ENCODE measurements at regions not wholly inside any gene's neighbourhood (a gene's known extent, or its start where the extent isn't known, plus 50 kb on each side); places are given as distances from the start of the nearest gene placed in this dataset.
A peak's percentile ranks its signal among the peaks of the same experiment; 100 is the strongest.

DNA sequence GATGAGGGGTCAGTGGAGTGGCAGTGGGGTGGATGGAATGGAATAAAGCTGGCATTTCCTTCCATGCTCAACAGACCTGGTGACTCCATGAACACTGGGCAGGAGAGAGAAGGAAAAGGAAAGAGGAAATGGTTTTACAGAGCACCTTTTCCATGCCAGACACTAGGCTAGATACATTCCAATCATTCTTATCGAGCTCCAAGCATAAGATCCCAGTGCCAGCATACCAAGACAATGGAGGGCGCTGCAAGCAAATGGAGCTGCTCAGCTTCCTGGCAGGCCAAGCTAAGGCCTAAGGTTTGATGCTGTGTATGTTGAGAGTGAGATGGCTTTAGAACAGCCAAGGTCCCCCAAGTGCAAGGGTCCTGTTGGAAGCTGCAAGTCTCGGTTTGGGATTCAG is 113.2 kb downstream of the HSPH1 start:
- no peak for DNase-seq

DNA sequence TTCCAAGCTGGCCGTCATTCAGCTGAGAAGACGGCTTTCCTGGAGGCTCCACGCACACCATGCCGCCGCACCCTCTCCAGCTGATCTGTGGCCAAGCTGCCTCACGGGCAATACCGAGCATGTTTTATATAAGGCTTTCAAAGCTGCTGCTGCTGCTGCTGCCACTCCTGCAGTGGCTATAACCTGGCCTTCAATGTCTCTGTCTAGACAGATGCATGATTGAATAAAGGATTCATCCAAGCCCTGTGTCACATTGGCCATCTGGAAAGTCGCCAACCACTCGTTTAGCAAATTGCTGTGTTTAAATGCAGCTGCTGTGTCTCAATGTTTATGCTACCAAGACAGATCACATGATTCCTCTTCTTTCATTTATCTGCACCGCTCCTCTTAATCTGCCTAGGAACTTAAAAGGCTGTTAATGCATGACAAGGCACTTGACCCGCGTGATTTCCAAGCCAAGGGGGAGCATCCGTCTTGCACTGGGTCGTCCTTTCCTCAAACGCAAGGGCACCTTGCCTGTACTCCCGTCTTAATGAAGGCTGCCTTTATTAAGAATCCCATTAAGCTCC is 114.3 kb downstream of the TEX26 start:
- no peak for DNase-seq

DNA sequence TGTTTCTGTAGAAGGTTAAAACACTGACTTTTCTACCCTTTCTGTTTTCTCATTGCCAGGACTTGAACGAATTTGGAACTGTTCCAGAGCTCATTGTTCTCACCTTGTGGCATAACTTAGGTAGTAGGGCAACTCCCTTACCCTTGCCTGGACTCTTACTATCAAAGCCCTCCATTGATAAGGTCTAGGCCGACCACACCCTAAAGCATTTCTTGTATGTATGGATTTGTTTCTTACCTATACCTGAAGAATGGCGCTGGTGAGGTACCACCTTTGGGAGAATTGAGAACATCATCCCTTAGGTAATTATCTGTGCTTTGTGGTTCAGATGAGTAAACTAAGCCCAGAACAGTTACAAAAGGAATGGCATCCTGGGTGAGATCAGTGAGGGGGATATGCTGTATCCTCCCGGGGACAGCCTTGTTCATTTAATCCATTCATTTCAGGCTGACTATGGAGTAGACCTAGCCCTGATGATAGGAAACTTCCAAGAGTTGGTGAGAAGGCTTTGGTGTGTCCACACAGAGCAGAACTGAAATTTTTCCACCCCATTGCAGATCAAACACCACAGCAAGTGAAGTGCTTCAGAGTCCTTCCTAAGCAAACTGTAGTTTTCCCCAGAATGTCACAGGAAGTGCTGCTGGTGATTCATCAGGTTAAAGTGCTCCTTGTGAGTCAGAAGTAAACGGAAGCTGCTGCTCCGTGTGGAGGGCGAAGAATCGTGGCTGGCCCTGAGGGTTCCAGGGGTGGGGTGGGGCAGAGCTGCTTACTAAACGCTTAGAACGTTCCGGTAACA is 113.0 kb downstream of the TEX26 start:
- DNase-seq: peak; percentile 82

DNA sequence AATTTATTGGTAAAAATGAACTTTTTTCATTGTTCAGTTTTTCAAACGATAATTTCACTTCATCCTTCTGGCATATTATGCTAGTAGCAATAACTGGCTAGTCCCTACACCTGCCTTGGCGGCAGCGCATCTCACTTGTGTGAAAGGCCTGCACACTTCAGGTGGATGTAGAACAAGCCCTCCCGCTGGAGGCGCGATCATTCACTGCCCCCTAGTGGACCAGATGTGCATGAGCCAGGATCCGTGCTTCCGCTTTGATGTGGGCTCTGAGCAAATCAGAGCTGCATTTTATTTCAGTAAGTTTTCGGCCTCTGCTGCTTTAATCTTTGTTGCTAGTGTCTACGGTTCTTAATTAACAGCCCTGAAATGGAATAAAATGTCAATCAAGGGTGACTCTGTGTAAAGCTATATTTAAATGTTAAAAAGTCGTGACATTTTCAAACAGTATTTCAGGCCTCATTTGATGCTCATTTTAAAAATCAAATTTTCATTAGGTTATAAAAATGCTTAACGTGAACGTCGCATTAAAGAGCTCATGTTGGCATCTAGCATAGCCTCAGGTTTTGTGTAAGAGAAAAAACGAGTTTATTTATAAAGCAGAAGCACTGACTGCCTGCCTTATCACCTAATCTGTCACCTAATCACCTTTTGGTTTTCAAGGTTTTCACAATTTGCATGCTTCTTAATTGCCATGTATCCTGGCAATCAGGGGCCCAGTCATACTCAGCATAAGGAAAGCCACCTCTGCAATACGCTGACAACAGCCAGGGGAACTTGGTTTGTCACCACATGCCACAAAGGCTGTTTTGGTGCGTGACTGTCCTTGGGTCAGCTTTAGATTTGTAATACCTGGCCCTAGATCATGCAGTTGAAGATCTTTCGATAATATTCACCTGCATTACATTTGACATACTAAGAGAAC is 112.2 kb downstream of the TEX26 start:
- peak; percentile 85 for DNase-seq

DNA sequence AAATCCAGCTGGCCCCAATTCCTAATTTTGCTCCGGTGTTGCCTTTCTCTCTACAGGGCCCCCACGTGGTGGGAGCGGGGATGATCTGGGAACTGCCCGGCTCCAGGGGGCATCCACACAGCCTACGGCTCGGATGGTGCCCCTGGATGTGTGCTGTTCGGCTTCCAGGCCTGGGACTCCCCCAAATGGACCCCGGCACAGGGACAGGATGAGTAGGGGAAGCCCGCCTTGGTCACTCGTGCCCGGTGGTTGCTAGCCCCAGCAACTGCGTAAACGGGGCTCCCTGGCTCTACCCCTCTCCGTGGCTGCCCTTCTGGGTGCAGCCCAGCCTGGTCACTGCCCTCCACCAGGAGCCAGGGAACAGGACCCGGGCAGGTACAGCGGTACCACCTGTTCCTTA is 111.5 kb downstream of the TEX26 start:
- DNase-seq: no peak

DNA sequence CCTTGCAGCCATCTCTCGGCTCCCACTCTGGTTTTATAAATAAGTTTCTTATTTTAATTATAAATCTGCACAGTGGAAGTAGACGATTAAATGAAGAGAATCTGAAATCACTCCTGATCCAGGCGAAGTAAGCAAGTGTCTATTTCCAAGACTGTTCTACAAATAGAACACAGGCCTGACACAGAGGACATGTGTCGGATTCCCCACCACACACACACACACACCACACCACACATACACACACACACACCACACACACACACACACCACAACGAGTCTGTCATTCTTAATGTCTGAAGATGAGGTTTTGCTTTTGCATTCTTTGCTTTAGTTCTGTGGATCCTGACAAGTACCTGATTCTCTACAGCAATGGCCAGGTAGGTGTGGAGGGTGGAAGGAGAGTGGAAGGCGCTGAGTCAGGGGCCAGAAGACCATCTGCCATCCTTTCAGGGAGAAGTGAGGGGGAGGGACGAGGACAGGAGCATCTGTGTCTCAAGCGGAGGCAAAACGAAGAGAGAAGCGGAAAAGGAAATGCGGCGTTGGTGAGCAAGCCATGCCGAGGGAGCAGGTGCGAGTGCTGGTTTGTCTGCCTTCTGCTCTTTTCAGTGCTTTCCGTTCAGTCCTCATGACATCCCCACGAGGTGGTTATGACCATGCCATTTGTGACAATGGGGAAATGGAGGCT is 110.2 kb downstream of the TEX26 start:
- no peak for DNase-seq

DNA sequence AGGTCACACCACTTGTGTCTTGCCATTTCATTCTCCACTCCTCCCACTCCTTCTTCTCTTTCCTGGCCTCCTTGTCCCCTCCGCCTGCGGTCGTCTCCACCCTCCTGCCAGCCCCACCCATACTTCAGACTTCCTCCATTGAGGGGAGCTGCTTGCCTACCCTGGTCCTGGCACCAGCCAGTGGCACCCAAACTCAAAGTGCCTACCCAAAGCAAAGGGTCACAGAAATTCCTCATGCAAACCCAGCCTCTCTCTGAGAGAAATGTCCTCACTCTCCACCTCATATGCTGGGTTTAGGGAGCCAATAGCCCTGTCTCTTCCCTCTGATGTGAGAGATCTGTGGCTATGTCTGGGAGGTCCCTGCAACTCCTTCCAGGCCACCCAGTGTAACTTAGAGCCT is 109.6 kb downstream of the TEX26 start:
- DNase-seq: no peak

DNA sequence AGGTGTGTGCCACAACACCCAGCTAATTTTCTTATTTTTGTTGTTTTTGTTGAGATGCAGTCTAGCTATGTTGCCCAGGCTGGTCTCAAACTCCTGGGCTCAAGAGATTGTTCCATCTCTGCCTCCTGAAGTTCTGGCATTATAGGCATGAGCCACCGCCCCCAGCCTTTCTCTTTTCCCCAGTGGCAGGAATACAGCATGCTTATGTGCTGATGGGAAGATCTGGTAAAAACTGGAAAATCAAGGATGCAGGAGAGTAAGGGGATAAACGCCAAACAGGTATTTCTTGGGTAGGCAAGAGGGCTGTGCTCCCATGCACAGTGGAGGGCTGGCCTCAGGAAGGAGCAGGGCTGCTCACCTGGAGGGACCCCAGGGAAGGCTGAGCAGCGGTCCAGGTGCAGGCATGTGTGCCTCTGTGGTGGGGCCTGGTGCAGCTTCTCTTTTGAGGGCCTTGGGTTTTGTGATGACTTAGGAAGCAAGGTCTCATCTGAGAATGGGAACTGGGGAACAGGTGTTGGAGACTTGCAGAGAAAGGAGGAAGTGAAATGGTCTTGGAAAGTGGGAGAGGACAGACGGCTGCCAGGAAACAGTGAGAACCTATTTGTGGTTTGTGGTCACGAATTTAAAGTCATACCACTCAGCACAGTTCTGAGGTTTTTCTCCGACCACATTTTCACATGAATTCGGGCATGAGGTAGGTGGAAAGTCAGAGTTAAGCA is 106.5 kb downstream of the TEX26 start:
- peak; percentile 30 for DNase-seq

DNA sequence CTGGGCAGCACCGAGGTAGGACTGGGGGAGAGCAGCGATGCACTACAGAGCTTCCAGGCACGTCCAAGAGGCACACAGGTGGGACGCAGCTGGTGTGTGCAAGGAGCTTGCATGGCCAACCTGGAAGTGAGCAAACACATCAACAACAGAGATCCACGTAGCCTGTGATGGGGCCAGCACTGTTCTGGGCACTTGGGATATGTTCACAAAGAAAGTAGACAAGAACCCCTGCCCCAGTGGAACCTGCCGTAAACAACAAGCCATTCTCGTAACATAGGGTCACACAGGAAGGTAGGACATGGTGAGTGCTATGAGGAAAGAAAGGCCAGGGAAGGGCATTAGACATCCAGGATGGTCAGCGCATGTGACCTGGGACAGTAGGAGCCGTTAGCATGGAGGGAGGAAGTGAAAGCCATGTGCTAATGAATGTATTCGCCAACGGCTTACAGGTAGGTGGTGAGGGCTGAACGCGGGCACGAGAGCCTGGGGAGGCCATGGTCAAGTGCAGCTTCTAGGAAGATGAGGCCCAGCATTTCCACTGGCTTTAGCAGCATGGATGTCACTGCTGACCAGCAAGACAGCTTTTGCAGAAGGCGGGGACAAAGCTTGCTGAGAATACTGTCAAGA is 105.5 kb downstream of the TEX26 start:
- DNase-seq: no peak

DNA sequence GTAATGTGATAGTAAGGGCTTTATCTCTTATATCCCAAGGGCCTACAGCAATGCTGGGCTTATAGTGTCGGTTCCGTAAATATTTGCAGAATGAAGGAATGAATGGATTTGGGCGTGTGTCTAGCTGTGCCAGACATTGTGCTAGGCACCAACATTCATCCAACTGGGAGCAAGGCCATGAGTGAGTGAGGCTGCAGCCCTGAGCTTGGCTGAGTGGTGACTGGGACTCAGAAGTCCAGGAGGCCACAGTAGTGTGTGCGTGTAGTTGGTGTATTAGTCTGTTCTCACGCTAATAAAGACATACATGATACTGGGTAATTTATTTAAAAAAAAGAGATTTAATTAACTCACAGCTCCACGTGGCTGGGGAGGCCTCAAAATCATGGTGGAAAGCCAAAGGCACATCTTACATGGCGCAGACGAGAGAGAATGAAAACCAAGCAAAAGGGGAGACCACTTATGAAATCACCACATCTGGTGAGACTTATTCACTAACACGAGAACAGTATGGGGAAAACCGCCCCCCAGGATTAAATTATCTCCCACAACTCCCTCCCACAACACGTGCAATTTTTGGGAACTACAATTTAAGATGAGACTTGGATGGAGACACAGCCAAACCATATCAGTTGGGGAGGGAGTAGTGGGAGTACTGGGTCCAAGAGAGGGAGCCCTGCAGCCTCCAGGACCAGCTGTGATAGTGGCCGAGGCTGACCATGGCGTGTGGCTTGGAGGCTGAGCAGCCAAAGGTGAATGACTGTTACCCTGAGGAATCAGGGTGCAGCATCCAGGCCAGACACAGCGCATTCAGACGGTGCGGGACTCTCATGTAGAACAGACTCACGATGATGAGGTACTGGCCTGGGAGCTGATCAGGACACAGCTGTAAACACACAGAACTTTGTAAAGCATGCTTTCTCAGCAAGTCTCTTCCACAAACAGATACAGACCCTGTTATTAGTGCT is 104.6 kb downstream of the TEX26 start:
- DNase-seq: no peak

DNA sequence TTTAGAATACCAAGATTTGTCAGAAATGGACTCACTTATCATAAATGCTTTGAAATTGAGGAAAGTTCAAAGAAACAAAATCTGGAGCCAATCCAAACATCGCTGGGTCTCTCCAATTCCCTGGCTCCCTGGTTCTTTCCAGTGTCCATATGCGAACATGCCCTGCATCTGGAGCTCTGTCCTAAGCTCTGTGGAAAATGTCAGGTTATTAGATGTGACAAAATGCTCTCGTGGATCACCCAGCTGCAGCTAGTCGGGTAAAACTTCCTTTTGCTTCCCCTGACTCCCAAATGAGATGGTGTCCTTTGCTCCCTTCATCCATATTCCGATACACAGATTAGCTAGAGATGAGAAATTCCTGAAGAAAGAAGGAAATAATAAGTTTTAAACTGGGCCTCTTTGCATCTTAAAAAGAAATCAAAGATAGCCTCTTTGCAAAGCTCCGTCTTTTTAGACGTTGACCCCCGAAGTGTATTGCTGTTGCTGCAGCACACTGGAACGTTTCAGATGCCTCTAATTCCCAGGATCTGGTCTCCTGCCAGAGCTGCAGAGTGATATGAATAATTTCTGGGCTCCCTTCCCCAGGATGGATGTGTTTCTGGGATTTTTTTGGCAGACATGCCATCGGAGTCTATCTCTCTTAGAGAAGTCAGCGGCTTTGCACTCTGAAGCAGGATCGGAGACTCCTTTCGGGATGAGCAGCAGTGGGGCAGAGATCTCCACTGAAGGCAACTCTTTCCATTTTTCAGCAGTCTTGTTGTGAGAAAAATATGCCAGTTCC is 102.9 kb downstream of the TEX26 start:
- DNase-seq: no peak

DNA sequence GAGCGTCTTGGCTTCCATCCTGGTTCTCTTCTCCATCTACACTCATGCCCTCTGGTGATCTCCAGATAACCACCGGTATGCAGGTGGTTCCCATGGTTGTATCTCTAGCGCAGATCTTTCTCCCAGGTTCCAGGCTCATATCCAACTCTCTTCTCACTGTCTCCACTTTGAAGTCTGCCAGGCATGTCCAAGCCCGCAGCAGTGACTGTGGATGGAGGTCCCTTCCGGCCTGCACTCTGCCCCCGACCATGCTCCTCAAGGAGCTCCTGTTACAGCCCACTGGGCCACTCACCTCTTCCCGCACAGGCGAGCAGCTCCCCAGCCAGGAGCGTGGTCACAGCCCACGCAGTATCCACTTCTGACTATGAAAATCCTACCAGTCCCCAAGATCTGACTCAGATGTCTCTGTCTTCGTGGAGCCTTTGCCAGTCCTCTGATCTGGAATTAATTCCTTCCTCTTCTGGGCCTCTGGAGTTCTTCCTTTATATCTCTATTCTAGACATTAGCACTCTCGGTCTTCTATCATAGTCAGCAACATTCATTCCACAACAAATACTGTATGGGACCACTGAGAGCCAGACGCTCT is 100.2 kb downstream of the TEX26 start:
- no peak for DNase-seq

DNA sequence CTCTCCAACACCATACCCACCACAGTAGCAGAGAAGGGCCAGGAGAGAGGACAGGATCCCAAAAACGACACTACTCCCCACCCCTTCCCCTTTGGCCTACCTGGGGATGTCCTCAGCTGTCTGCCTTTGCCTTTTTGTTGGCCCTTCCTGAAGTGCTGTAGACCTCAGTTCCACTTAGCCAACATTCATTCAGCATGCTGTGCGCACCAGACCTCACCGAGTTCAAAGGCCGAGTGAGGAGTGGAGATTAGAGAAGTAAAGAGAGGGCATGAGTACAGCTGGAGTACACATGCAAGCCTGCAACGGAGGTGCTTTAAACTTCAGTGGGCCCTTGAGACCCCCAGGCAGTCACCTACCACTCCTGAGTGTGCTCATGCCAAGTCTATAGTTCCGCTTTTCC is 99.0 kb downstream of the TEX26 start:
- DNase-seq: no peak

DNA sequence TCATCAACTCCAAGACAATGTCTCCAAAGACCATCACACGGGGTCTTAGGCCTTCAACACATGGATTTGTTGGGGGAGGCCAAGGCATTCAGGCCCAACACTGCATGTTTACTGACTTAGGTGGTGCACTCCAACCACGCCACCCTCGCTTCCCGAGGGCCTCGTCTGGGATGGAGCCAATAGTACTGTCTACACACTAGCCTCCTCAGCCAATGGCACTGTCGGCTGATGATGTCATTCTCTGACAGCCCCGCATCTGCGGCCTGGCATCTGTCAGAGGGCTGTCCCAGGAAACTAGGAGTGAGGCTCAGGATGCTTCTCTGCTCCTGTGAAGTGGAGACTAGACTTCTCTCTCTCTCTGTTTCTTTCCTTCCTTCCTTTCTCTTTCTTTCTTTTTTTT is 96.6 kb downstream of the TEX26 start:
- DNase-seq: no peak

DNA sequence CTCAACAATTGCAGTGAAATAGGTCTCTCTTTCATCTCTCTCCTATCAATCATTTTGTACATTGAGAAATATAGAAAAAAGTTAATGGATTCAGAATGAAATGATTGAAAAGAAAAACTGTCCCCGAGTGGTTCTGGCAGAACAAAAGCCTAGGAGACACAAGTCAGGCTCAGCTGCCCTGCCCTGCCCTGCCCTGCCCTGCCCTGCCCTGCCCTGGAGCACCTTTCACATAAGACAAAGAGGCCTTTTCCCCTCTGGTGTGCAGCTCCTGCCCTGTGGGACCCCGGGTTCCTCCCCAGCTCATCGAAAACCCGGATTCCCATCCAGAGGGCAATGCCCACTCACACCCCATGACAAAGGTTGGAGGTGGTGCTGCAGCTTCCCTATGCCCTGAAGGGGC is 94.7 kb downstream of the TEX26 start:
- no peak for DNase-seq
